IPS-18a (cell line): ENCODE measurements at regions not wholly inside any gene's neighbourhood (a gene's known extent, or its start where the extent isn't known, plus 50 kb on each side); places are given as distances from the start of the nearest gene placed in this dataset.

Experiments
- H3K27ac ChIP-seq: one replicate; pipeline ENCODE4 v1.5.1; 2013; ENCODE audit warnings: low read length
- H3K27me3 ChIP-seq: one replicate; pipeline ENCODE4 v1.6.1; 2013; ENCODE audit warnings: mild to moderate bottlenecking, low read length; ENCODE audit not compliant: control insufficient read depth, insufficient read depth
- H3K36me3 ChIP-seq: one replicate; pipeline ENCODE4 v1.6.1; 2013; ENCODE audit warnings: low read depth, low read length; ENCODE audit not compliant: control insufficient read depth
- H3K4me1 ChIP-seq: one replicate; pipeline ENCODE4 v1.6.1; 2013; ENCODE audit warnings: low read depth, low read length; ENCODE audit not compliant: control insufficient read depth
- H3K4me3 ChIP-seq: one replicate; pipeline ENCODE4 v1.5.1; 2013; ENCODE audit warnings: low read length
- H3K9ac ChIP-seq: one replicate; pipeline ENCODE4 v1.6.1; 2013; ENCODE audit warnings: mild to moderate bottlenecking, low read length, moderate library complexity
- H3K9me3 ChIP-seq: one replicate; pipeline ENCODE4 v1.6.1; 2013; ENCODE audit warnings: low read depth, low read length; ENCODE audit not compliant: control insufficient read depth

DNA sequence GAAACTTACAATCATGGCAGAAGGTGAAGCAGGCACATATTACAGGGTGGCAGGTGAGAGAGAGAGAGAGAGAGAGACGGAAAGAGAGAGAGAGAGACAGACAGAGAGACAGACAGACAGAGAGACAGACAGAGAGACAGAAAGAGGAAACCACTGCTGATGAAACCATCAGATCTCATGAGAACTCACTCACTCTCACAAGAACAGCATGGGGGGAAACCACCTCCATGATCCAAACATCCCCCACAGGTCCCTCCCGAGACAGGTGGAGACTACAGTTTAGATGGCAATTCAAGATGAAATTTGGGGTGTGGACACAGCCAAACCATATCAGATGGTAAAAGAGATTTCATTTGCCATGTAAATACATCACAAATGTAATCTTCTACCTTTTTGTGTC is 708.1 kb downstream of the MRPL39 start:
- no peaks in the 10 kb centered on the region for H3K4me1 ChIP-seq
- no peaks in the 10 kb centered on the region for H3K27me3 ChIP-seq
- no peak overlapping the region for H3K9ac ChIP-seq
- no peaks in the 10 kb centered on the region for H3K36me3 ChIP-seq
- H3K9me3 ChIP-seq = no peaks in the 10 kb centered on the region
- H3K4me3 ChIP-seq = no peak overlapping the region
- H3K27ac ChIP-seq = no peak overlapping the region

DNA sequence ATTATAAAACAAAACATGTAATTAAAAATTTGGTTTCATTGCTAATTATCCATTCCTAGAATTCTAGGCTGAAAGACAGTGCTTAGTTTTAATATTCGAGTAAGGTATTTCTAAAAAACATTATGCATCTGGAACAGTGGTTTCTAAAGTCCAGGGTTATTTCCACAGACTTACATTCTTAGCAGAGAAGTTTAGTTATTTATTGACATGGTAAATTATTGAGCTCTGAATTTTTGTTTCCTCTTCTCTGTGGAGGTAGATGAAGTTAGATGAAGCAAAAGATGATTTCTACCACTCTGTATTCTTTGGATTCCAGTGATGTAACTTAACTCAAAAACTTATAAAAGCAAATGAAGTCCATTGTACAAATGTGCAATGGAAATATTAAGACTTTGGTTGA is 709.4 kb downstream of the MRPL39 start:
- H3K27ac ChIP-seq = no peak overlapping the region
- H3K4me1 ChIP-seq = no peaks in the 10 kb centered on the region
- H3K4me3 ChIP-seq = no peak overlapping the region
- no peaks in the 10 kb centered on the region for H3K27me3 ChIP-seq
- H3K9ac ChIP-seq = no peak overlapping the region
- H3K36me3 ChIP-seq = no peaks in the 10 kb centered on the region
- no peaks in the 10 kb centered on the region for H3K9me3 ChIP-seq

DNA sequence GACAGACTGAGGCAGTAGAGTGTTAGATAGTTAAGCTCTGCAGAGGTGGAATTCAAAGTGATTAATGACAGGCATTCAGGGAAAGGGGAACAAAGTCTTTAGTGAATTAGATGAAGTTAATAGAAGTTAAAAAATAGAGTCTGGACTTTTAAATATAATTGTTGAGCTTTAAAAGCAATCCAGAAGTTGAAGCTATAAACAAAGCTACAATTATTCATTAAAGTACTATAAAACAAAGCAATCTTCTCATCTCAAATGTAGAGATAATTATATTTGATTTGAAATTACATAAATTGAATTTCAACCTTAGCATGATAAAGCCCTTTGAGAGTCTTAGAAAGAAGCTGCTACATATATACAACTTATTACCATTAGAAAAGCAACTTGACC is 710.6 kb downstream of the MRPL39 start:
- no peak overlapping the region for H3K9ac ChIP-seq
- no peak overlapping the region for H3K4me3 ChIP-seq
- H3K27ac ChIP-seq = no peak overlapping the region
- no peaks in the 10 kb centered on the region for H3K27me3 ChIP-seq
- H3K36me3 ChIP-seq = no peaks in the 10 kb centered on the region
- no peaks in the 10 kb centered on the region for H3K9me3 ChIP-seq
- no peaks in the 10 kb centered on the region for H3K4me1 ChIP-seq

DNA sequence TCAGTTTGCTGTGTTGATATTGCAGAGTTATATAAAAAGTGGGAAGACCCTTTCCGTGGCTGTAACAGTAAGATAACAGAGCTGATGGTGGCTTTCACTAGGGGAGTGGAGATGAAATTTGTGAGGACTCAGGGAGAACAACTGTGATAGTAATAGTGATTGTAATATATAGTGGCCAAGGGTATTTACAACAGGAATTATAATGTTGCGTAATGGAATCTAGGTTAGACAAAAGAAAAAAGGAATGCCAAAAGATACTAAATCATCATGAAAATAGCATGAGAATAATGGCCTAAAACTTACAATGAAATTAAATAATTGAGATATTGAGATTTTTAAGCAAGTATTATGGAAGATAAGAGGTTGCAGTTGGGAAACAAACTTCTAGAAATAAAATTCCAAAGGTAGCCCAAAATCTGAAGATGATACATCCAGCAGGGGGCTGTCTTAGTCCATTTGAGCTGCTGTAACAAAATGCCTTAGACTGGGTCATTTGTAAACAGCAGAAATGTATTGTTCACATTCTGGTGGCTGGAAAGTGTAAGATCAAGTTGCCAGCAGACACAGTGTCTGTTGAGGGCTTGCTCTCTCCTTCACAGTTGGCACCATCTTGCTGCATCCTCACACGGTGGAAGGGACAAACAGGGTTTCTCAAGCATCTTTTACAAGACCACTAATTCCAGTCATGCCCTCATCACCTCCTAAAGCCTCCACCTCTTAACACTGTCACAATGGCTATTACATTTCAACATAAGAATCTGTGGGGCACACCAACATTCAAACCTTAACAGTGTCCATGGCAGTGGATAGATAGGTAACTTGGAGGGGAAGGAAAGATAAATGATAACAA is 711.2 kb downstream of the MRPL39 start:
- no peaks in the 10 kb centered on the region for H3K36me3 ChIP-seq
- no peaks in the 10 kb centered on the region for H3K4me1 ChIP-seq
- H3K9me3 ChIP-seq = no peaks in the 10 kb centered on the region
- no peaks in the 10 kb centered on the region for H3K27me3 ChIP-seq
- H3K27ac ChIP-seq = no peak overlapping the region
- H3K9ac ChIP-seq = no peak overlapping the region
- no peak overlapping the region for H3K4me3 ChIP-seq

DNA sequence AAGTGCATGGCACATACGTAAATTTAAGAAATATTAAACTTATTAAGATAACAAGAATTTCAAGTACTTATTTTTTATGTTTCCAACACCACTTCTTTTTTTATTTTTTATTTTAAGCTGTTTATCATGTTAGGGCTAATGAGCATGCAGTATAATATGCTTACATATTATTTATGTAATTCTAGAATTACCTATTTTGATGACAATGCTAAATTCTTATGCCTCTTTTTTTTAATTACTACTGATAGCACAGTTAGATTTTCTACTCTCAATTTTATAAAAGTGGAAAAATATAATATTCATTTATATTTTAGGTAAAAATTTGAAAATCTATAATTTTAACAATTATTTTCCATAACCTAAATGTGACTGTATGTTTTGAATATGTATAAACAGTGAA is 713.0 kb downstream of the MRPL39 start:
- Histone ChIP-seq H3K9ac (no peak overlapping the region), H3K4me3 (no peak overlapping the region), H3K9me3 (no peaks in the 10 kb centered on the region), H3K27me3 (no peaks in the 10 kb centered on the region), H3K27ac (no peak overlapping the region), H3K36me3 (no peaks in the 10 kb centered on the region), H3K4me1 (no peaks in the 10 kb centered on the region)

DNA sequence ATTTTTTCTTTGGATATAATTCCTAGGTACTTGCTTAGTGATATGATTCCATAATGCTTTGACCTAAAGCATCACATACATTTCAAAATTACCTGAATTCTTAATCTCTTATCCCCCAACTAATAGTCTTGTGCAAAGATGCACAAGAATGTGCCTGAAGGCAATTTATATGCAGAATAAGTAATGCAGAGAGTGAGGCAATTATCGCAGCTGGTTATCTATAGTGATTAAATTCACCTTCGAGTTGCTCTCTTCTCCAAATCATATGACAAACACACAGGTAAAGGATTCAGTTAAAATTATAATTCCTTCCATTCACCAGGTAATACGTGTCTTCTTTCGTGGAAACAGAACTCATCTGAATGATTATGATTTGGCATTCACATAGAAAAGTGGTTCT is 717.3 kb downstream of the MRPL39 start:
- no peak overlapping the region for H3K27ac ChIP-seq
- no peaks in the 10 kb centered on the region for H3K9me3 ChIP-seq
- H3K9ac ChIP-seq = no peak overlapping the region
- no peaks in the 10 kb centered on the region for H3K27me3 ChIP-seq
- no peak overlapping the region for H3K4me3 ChIP-seq
- H3K4me1 ChIP-seq = no peaks in the 10 kb centered on the region
- H3K36me3 ChIP-seq = no peaks in the 10 kb centered on the region

DNA sequence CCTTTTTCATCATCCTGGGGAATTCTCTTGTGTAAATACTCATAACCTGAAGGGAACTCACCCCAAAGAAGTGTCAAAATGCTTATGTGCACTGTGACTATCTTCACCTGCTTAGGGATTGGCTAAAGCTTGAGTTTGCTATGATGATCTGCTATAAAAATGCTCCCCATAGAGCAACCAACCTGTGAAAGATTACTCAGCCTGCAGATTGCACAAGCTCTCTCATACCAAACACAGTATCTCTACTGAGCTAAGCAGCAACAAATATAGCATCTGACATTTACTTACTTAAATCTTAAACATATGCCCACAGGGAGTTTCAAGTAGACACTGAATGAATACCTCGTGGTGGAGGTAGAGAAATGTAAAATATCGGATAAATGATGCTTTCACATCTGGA is 725.8 kb downstream of the MRPL39 start:
- Histone ChIP-seq H3K27ac (no peak overlapping the region), H3K36me3 (no peaks in the 10 kb centered on the region), H3K9ac (no peak overlapping the region), H3K9me3 (peaks cover 4% of the 10 kb centered on the region), H3K4me3 (no peak overlapping the region), H3K27me3 (no peaks in the 10 kb centered on the region), H3K4me1 (no peaks in the 10 kb centered on the region)

DNA sequence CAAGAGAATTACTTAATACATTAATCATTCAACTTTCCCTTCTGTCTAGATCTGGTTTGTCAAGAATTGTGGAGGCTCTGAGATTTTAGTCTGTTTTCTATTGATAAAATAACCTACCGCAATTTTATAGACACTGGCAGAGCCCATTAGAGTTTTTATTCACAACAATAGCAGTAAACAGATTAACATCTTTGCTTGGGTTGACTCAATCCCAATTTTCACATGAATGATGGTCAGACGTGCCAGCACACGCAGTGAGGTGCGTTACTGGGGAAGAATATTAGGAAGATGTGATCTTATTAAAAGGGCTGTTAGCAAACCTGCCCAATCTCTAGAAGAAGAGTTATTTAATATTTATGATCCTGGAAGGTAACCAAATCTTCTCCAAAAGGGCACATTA is 736.6 kb downstream of the MRPL39 start:
- H3K36me3 ChIP-seq = no peaks in the 10 kb centered on the region
- H3K9me3 ChIP-seq = peaks cover 18% of the 10 kb centered on the region
- no peak overlapping the region for H3K4me3 ChIP-seq
- H3K27ac ChIP-seq = no peak overlapping the region
- no peaks in the 10 kb centered on the region for H3K27me3 ChIP-seq
- H3K9ac ChIP-seq = no peak overlapping the region
- H3K4me1 ChIP-seq = no peaks in the 10 kb centered on the region

DNA sequence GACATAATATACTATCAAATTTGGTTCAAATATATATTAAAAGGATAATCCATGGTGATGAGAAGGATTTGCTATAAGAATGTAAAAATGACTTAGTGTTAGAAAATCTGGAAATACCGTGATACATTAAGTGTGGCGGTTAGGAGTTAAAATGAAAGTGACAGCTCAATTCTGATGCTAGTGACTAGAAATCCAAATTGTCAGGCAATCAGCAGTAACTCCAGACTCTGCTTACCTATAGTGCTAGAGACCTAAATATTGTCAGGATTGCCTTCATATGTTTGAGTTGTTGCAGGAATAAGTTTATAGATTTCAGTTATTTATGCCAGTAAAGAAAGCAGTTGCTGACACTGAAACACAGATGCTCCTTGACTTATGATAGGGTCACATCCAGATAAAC is 737.4 kb downstream of the MRPL39 start:
- Histone ChIP-seq H3K36me3 (no peaks in the 10 kb centered on the region), H3K27ac (no peak overlapping the region), H3K9ac (no peak overlapping the region), H3K27me3 (no peaks in the 10 kb centered on the region), H3K9me3 (peaks cover 26% of the 10 kb centered on the region), H3K4me1 (no peaks in the 10 kb centered on the region), H3K4me3 (no peak overlapping the region)

DNA sequence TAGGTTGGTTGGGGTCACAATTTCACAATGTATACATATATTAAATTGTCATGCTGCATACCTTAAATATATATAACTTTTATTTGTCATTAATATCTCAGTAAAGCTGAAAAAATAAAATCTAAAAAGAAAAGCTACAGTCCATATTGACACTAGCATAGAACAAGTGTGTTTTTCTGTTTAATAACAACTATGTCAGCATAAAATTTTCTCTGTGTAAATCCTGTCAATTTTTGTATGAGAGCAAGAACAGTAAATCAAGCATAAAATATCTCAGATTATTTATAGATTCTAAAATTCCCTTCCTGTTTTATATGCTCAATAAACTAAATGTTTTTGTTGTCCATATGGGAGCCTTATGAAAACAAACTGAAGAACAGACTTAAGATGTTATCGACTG is 739.2 kb downstream of the MRPL39 start:
- no peaks in the 10 kb centered on the region for H3K27me3 ChIP-seq
- peaks cover 14% of the 10 kb centered on the region for H3K9me3 ChIP-seq

DNA sequence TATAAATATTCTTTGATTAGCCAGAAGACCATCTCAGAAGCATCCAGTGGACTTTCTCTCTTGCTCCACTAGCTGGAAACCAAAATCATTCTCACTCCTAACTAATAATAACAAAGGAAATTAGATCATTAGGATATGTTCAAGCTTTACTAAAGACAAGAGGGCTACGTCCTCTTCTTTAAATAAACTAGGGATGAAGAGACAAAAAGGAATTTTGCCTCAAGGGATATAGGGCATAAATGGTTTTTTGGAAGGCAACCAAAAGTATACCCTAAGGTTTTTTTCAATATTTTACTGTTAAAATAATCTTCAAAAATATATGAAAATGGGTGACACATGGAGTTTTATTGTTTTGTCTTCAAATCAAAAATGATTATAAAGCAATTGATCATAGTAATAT is 745.8 kb downstream of the MRPL39 start:
- Histone ChIP-seq H3K27ac (no peak overlapping the region), H3K9me3 (peaks cover 15% of the 10 kb centered on the region), H3K9ac (no peak overlapping the region), H3K36me3 (no peaks in the 10 kb centered on the region), H3K4me3 (no peak overlapping the region), H3K27me3 (no peaks in the 10 kb centered on the region), H3K4me1 (no peaks in the 10 kb centered on the region)

More for the DNA sequence above, 739.2 kb downstream of the MRPL39 start:
- no peak overlapping the region for H3K9ac ChIP-seq
- no peak overlapping the region for H3K27ac ChIP-seq
- H3K4me1 ChIP-seq = no peaks in the 10 kb centered on the region
- no peaks in the 10 kb centered on the region for H3K36me3 ChIP-seq
- no peak overlapping the region for H3K4me3 ChIP-seq

DNA sequence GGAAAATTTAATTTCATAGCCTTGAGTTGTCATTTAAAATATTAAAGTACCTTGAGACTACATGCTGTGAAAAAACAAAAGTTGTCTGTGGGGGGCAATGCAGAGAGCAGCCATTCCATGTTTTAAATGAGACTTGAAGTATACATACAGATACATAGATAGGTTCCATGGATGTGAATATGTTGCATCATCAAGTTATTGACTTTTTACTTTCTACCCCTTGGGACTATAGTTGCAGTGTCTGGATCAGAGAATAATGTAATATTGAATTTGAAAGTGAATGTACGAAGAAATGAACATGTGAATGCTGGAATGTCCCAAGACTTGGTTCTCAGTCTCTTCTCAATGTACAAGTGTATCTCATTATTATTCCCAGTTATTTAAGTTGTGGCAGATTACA is 751.0 kb downstream of the MRPL39 start:
- H3K9ac ChIP-seq = no peak overlapping the region
- no peaks in the 10 kb centered on the region for H3K27me3 ChIP-seq
- no peak overlapping the region for H3K4me3 ChIP-seq
- peaks cover 4% of the 10 kb centered on the region for H3K9me3 ChIP-seq
- H3K4me1 ChIP-seq = no peaks in the 10 kb centered on the region
- H3K27ac ChIP-seq = no peak overlapping the region
- H3K36me3 ChIP-seq = no peaks in the 10 kb centered on the region
